Central memory CD8-positive, alpha-beta T cell (primary cell): ENCODE measurements at regions not wholly inside any gene's neighbourhood (a gene's known extent, or its start where the extent isn't known, plus 50 kb on each side); places are given as distances from the start of the nearest gene placed in this dataset.

ENCODE experiments used
- ATAC-seq: fragments of 150-1000 bp; cut with Tn5 transposase; replicated peaks from 2 replicates; pipeline ENCODE4 v1.10.0; 2022; ENCODE audit warnings: mild to moderate bottlenecking, moderate FRiP score, moderate number of reproducible peaks; ENCODE audit not compliant: poor library complexity, severe bottlenecking; ENCODE audit errors: extremely low read depth
- DNase-seq, 2 donors: peaks; one replicate each; pipeline ENCODE4 v3.0.0; 2021; ENCODE audit warnings: low spot score in 2 of 2
- H3K27ac Mint-ChIP-seq: one replicate; pipeline ENCODE4 v1.8.0; 2022; ENCODE audit warnings: low read depth, mild to moderate bottlenecking, moderate library complexity, mixed read lengths
- H3K27me3 Mint-ChIP-seq: one replicate; pipeline ENCODE4 v1.8.0; 2022; ENCODE audit warnings: mixed read lengths
- H3K36me3 Mint-ChIP-seq: one replicate; pipeline ENCODE4 v1.8.0; 2022; ENCODE audit warnings: mild to moderate bottlenecking, moderate library complexity, mixed read lengths; ENCODE audit not compliant: insufficient read depth
- H3K4me1 Mint-ChIP-seq: one replicate; pipeline ENCODE4 v1.8.0; 2022; ENCODE audit warnings: mixed read lengths
- H3K4me3 Mint-ChIP-seq: one replicate; pipeline ENCODE4 v1.8.0; 2022; ENCODE audit warnings: mild to moderate bottlenecking, moderate library complexity, mixed read lengths
- H3K9me3 Mint-ChIP-seq: one replicate; pipeline ENCODE4 v1.8.0; 2022; ENCODE audit warnings: mixed read lengths

GRCh38 chr10:90504172-90504571 is 353.7 kb downstream of the HTR7 start:
- ATAC-seq (no peak), DNase-seq (no peak)
- no peaks in the 10 kb centered on the region for H3K4me1 Mint-ChIP-seq
- no peak overlapping the region for H3K27ac Mint-ChIP-seq
- peaks cover 6% of the 10 kb centered on the region for H3K9me3 Mint-ChIP-seq
- no peaks in the 10 kb centered on the region for H3K27me3 Mint-ChIP-seq
- no peaks in the 10 kb centered on the region for H3K36me3 Mint-ChIP-seq
- no peak overlapping the region for H3K4me3 Mint-ChIP-seq

- Mint-ChIP-seq H3K9me3 (peaks cover 21% of the 10 kb centered on the region), H3K4me3 (no peak overlapping the region), H3K4me1 (no peaks in the 10 kb centered on the region), H3K27me3 (no peaks in the 10 kb centered on the region), H3K36me3 (no peaks in the 10 kb centered on the region), H3K27ac (no peak overlapping the region)
- ATAC-seq, result no peak
- no peak for DNase-seq
These were observed 331.1 kb downstream of the HTR7 start for GRCh38 chr10:90526721-90527120.

GRCh38 chr10:90530521-90530920 is 327.3 kb downstream of the HTR7 start:
- no peak for ATAC-seq
- Mint-ChIP-seq H3K9me3 (peaks cover 12% of the 10 kb centered on the region), H3K36me3 (no peaks in the 10 kb centered on the region), H3K4me1 (no peaks in the 10 kb centered on the region), H3K4me3 (no peak overlapping the region), H3K27me3 (no peaks in the 10 kb centered on the region), H3K27ac (no peak overlapping the region)
- DNase-seq, result no peak

- Mint-ChIP-seq H3K27ac (no peak overlapping the region), H3K4me1 (no peaks in the 10 kb centered on the region), H3K36me3 (no peaks in the 10 kb centered on the region), H3K27me3 (no peaks in the 10 kb centered on the region), H3K9me3 (peaks cover 7% of the 10 kb centered on the region), H3K4me3 (no peak overlapping the region)
- ATAC-seq (no peak), DNase-seq (no peak)
These were observed 300.5 kb downstream of the HTR7 start for GRCh38 chr10:90557385-90557784.

- no peak overlapping the region for H3K27ac Mint-ChIP-seq
- no peak overlapping the region for H3K4me3 Mint-ChIP-seq
- H3K27me3 Mint-ChIP-seq, result no peaks in the 10 kb centered on the region
- H3K9me3 Mint-ChIP-seq, result peaks cover 7% of the 10 kb centered on the region
- ATAC-seq (no peak), DNase-seq (no peak)
- H3K4me1 Mint-ChIP-seq, result no peaks in the 10 kb centered on the region
- peaks cover 2% of the 10 kb centered on the region for H3K36me3 Mint-ChIP-seq
These were observed 297.5 kb downstream of the HTR7 start for GRCh38 chr10:90560331-90560730.

- ATAC-seq, result no peak
These were observed 296.2 kb downstream of the HTR7 start for GRCh38 chr10:90561666-90562065.

GRCh38 chr10:90571481-90572258 is 286.2 kb downstream of the HTR7 start:
- DNase-seq, result no peak
- no peaks in the 10 kb centered on the region for H3K36me3 Mint-ChIP-seq

More at GRCh38 chr10:90561666-90562065, 296.2 kb downstream of the HTR7 start:
- Mint-ChIP-seq H3K27ac (no peak overlapping the region), H3K36me3 (peaks cover 2% of the 10 kb centered on the region), H3K4me1 (no peaks in the 10 kb centered on the region), H3K4me3 (no peak overlapping the region), H3K9me3 (peaks cover 7% of the 10 kb centered on the region), H3K27me3 (no peaks in the 10 kb centered on the region)
- no peak for DNase-seq

GRCh38 chr10:90575125-90575524 is 282.7 kb downstream of the HTR7 start:
- Mint-ChIP-seq H3K36me3 (no peaks in the 10 kb centered on the region), H3K4me1 (no peaks in the 10 kb centered on the region), H3K9me3 (peaks cover 5% of the 10 kb centered on the region), H3K27ac (no peak overlapping the region), H3K27me3 (peaks cover 6% of the 10 kb centered on the region), H3K4me3 (no peak overlapping the region)
- DNase-seq (no peak), ATAC-seq (no peak)

More at GRCh38 chr10:90571481-90572258, 286.2 kb downstream of the HTR7 start:
- no peaks in the 10 kb centered on the region for H3K27me3 Mint-ChIP-seq
- H3K4me3 Mint-ChIP-seq, result no peak overlapping the region
- no peaks in the 10 kb centered on the region for H3K4me1 Mint-ChIP-seq
- peaks cover 5% of the 10 kb centered on the region for H3K9me3 Mint-ChIP-seq
- no peak for ATAC-seq
- H3K27ac Mint-ChIP-seq, result no peak overlapping the region

- no peak overlapping the region for H3K4me3 Mint-ChIP-seq
- H3K4me1 Mint-ChIP-seq, result no peaks in the 10 kb centered on the region
- ATAC-seq, result no peak
- H3K36me3 Mint-ChIP-seq, result no peaks in the 10 kb centered on the region
- peaks cover 9% of the 10 kb centered on the region for H3K27me3 Mint-ChIP-seq
- no peak for DNase-seq
- no peak overlapping the region for H3K27ac Mint-ChIP-seq
- H3K9me3 Mint-ChIP-seq, result peaks cover 5% of the 10 kb centered on the region
These were observed 280.3 kb downstream of the HTR7 start for GRCh38 chr10:90577569-90577968.

GRCh38 chr10:90579602-90580242 is 278.1 kb downstream of the HTR7 start:
- Mint-ChIP-seq H3K4me1 (no peaks in the 10 kb centered on the region), H3K27ac (no peak overlapping the region), H3K36me3 (no peaks in the 10 kb centered on the region), H3K4me3 (no peak overlapping the region), H3K27me3 (peaks cover 9% of the 10 kb centered on the region), H3K9me3 (peaks cover 9% of the 10 kb centered on the region)
- ATAC-seq (no peak), DNase-seq (no peak)

- H3K36me3 Mint-ChIP-seq, result no peaks in the 10 kb centered on the region
- H3K4me1 Mint-ChIP-seq, result no peaks in the 10 kb centered on the region
- no peak overlapping the region for H3K4me3 Mint-ChIP-seq
- DNase-seq (no peak), ATAC-seq (no peak)
- H3K27ac Mint-ChIP-seq, result no peak overlapping the region
- peaks cover 9% of the 10 kb centered on the region for H3K27me3 Mint-ChIP-seq
- H3K9me3 Mint-ChIP-seq, result peaks cover 9% of the 10 kb centered on the region
These were observed 274.4 kb downstream of the HTR7 start for GRCh38 chr10:90583416-90583815.

- H3K4me3 Mint-ChIP-seq, result no peak overlapping the region
- DNase-seq, result no peak
These were observed 270.8 kb downstream of the HTR7 start for GRCh38 chr10:90587081-90587491.

GRCh38 chr10:90587561-90587960 is 270.3 kb downstream of the HTR7 start:
- no peaks in the 10 kb centered on the region for H3K4me1 Mint-ChIP-seq
- H3K4me3 Mint-ChIP-seq, result no peak overlapping the region
- no peaks in the 10 kb centered on the region for H3K27me3 Mint-ChIP-seq
- DNase-seq, result no peak
- H3K36me3 Mint-ChIP-seq, result no peaks in the 10 kb centered on the region
- peaks cover 3% of the 10 kb centered on the region for H3K9me3 Mint-ChIP-seq
- no peak for ATAC-seq
- H3K27ac Mint-ChIP-seq, result no peak overlapping the region

More at GRCh38 chr10:90587081-90587491, 270.8 kb downstream of the HTR7 start:
- Mint-ChIP-seq H3K27ac (no peak overlapping the region), H3K36me3 (no peaks in the 10 kb centered on the region), H3K4me1 (no peaks in the 10 kb centered on the region), H3K27me3 (no peaks in the 10 kb centered on the region), H3K9me3 (peaks cover 3% of the 10 kb centered on the region)
- no peak for ATAC-seq
